Esophagus squamous epithelium (tissue), 4 donors: ENCODE measurements at regions not wholly inside any gene's neighbourhood (a gene's known extent, or its start where the extent isn't known, plus 50 kb on each side); places are given as distances from the start of the nearest gene placed in this dataset.

Source experiments
- CTCF ChIP-seq, 6 experiments: fragments of 450-650 bp in 4 of 6; fragments of 200-600 bp in 2 of 6; sonication (generic) in 2 of 6; IDR thresholded peaks; one replicate each; pipeline ENCODE4 v1.5.1; 2016 to 2019; ENCODE audit warnings: antibody characterized with exemption in 6 of 6, mild to moderate bottlenecking in 4 of 6, moderate library complexity in 4 of 6
- POLR2A ChIP-seq, 4 donors: fragments of 450-650 bp; IDR thresholded peaks; one replicate each; pipeline ENCODE4 v1.6.1; 2017; ENCODE audit warnings: antibody characterized with exemption in 4 of 4, mild to moderate bottlenecking in 4 of 4, moderate library complexity in 3 of 4

- no peak for TF ChIP-seq CTCF (IDR thresholded peaks at IDR 0.05)
- TF ChIP-seq POLR2A (IDR thresholded peaks at IDR 0.05), result no peak
Measured at GRCh38 chr5:155938051-155938450, 388.9 kb upstream of the SGCD start.
